Superior temporal gyrus (tissue), 1 donor: ENCODE measurements at regions not wholly inside any gene's neighbourhood (a gene's known extent, or its start where the extent isn't known, plus 50 kb on each side); places are given as distances from the start of the nearest gene placed in this dataset.

Experiments used
- DNase-seq: peaks from one replicate; pipeline ENCODE4 v3.0.0-alpha.2; 2016; ENCODE audit errors: extremely low spot score

DNA sequence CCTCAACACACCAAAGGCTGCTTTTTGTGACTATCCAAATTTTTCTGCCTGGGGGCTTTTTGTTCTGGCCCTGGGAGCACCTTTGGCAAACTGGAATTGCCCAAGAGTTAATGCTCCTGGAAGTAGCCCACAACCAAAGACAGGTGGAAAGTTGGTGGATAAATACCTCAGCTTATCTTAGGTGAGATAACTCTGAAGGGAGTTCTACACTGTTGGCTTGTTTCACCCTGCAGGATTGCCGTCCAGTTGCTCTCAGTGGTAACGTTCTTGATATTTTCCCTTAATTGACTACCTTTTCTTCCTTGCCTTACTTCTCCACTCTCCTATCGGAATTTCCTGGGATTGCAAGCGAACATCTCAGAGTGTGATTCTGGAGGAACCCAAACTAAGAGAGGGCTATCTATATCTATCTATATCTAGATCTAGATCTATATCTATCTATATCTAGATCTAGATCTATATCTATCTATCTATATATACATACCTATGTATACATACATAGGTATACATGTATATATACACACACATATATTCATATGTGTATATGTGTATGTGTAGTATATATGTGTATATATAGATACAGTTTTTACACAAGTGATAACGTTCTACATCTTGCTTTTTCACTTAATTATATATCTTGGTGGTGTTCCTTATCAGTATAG, 82.6 kb upstream of the DHX15 start:
- no peak for DNase-seq

DNA sequence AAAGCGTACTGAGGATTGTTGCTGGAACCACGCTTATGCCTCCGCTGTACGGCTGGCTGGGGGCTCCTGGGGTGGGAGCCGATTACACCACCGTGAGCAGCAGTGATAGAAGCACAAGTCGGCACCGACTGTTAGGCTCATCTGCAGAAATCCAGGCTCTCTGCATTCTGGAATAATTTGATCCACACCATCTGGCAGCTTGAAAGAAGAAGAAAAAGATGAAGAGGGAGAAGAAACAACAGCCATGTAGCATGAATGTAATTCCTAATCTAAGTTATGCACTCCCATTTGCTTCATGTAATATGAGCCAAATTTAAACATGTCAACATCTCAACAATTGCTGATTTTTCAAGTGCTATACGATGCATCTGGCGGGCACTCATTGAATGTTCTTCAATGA, 84.6 kb upstream of the DHX15 start:
- DNase-seq, result no peak

DNA sequence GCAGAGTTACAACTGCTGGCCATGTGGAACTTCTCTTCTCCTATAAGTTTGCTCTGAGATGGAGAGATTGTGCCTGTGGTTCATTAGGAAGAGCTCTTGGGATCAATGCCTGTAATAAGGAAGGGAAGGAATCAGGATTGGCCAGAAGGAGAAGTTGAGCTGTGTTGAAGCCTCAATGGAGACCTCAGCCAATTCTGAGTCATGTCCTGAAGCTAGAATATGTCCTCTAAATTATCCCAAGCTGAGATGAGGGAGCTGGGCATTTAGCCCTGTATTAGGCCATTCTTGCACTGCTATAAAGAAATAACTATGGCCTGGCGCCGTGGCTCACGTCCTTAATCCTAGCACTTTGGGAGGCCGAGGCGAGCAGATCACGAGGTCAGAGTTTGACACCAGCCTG, 85.4 kb upstream of the DHX15 start:
- DNase-seq, result no peak

DNA sequence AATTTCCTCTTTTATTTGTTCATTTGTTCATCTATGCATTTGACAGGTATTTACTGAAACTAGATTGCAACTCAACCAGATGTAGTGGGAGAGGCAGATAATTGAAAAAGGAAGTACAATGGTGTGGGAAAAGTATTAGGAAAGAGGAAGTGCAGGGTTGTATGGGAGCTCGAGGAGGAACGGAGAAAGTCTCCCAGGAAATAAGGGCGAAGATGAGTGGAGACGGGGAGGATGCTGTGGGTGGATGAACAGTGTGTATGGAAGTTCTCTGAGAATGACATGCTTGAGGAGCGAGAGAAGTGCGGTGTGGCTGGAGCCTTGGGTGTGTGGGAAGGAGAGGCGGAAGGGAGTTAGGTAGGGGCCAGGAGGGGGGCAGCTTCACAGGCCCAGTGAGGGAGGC, 87.5 kb upstream of the DHX15 start:
- DNase-seq, result no peak

DNA sequence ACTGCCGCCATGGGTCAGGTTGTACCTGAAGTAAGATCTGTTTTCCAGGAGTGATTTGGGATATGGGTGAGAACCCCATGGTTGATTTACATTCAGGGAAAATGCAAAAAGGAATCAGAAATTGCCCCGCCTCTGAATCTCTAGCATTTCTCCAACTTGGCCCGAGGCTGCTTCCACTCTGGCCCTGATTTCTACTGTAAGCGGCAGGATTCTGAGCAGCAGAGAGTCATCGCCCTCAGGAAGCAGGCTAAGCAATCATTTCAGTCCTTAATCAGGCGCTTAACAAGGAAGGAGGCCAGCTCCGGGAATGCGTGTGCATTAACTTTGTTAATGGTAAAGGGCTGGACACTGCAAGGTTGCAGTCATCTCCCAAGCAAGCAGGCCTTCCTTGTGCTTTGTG, 88.5 kb upstream of the DHX15 start:
- DNase-seq, result no peak

DNA sequence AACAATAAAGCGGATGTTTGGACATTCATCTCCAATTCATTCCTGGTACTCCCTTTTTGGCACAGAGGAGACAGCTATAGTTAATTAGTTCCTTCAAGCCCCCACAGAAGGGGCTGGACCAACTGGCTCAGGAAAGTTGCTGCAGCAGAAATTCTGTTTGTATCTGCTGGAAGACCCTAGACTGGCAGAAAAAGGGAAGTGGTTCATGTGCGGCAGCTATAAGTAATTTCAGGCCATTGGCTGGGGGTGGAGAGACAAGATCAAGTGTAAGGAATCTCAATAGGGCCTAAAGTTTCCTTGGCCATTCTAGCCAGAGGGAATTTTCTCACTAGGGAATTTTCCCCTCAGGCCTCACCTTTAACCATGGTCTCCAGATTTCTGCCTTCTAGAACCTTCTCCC, 89.9 kb upstream of the DHX15 start:
- DNase-seq, result no peak

DNA sequence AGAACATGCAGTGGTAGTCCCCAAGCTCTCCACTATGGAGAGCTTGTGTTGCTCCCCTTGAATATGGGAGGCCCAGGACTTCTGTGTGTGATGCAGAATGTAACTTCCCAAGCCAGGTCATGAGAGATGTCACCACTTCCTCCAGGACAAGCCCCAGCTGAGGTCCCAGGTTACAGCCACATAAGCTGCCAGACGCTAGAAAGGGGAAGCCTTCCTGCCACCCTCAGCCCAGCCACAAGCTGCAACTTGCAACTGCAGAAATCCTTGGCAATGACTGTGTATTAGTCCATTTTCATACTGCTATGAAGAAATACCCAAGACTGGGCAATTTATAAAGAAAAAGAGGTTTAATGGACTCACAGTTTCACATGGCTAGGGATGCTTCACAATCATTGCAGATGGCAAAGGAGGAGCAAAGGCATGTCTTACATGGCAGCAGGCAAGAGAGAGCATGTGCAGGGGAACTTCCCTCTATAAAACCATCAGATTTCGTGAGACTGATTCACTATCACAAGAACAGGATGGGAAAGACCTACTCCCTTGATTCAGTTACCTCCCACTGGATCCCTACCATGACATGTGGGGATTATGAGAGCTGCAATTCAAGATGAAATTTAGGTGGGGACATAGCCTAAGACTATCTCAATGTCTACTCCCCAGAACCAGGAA, 91.5 kb upstream of the DHX15 start:
- no peak for DNase-seq

DNA sequence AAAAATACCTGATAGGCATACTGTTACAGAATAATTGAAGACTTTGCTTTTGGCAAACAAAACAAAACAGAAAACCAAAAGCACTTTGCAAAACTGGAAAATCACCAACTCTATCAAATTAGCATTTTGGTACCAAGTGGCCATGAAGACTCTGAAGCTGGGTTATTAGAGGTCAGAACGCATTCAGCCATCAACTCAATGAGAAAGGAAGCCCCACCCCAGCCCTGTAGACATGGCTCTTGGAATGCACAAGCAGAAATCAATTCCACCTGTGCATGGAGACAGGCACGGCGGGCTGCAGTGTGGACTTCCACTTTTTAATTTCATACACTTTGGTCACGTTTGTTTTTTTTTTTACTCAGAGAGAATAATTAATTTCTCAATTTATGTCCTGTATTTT, 93.6 kb upstream of the DHX15 start:
- no peak for DNase-seq

DNA sequence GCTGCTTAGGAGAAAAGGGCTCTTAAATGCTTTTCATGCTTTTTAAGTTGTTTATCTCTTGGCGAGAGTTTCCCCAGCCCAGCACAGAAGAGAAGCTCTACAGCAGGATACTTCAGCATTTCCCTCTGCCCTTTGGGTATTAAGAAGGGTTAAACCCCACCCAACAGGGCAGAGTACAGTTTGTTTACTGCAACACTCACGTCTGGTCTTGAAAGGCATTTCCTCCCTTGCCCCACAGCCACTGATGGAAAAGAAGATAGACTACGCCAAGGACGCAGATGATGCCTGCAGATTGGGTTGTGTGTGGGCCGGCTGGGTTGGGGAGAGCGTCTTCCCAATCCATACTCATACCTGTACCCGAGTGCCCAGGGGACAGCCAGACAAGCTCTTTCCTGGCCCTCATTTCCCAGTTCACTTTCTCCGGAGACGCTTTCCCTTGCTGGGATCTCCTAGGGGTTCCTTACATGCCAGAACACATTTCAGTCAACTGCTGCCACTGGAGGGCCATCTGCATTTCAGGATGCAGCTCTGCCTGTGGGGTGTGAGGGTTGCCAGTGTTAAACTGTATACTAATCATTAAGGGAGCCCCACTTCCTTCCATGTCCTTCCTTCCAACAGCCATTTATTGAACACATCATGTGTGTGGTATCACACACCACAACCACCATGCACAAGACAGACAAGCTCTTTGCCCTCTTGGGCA, 96.5 kb upstream of the DHX15 start:
- no peak for DNase-seq

DNA sequence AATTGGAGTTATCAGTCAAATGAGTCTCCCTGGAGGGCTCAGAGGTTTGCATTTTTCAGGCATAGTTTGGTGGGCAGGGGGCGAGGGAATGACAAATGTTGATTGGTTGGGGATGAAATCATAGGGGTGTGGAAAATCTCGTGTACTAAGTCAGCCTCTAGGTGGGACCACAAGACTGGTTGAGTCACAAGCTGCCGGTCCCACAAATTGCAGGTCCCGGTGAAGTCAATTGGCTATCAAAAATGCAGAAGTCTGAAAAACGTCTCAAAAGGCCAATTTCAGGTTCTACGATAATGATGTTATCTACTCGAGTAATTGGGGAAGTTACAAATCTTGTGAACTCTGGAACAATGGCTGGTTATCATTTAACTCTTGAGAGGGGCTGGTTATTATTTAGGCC, 98.8 kb upstream of the DHX15 start:
- DNase-seq, result no peak

DNA sequence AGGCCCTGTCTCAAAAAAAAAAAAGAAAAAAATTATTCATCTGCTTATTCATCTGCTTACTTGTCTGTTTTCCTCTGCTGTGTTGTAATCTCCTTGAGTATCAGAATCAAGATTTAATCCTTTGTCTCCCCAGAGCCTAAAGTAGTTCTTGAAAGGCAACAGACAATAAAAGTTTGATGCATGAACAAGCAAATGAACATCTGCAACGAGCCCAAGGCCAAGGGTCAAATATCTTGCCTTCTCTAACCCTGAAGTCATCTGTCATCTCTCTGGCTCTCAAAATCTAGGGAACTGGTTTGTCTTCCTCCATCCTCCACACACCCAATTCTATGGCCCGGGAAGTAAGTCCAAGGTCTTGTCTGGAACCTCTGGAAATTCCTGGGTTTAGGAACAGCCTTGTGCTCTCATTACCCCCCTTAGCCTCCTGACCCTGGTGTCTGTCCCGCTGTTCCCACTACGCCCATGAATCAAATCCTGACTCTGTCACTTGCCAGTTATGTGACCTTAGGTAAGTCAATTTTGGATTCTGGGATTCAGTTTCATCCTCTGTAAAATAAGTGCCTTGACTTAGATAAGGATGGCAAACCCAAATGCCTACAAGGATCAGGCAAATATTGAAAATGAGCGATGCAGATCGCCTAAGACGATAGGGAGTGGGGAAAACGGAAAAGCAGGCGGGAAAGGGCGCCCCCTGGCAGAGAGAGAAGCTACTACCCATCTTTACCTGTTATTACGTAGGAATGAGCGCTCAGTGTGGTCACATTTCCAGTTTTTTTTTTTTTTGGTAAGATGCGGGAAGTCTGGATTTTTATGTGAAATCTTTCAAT, 102.7 kb upstream of the DHX15 start:
- peak; percentile 46 for DNase-seq

DNA sequence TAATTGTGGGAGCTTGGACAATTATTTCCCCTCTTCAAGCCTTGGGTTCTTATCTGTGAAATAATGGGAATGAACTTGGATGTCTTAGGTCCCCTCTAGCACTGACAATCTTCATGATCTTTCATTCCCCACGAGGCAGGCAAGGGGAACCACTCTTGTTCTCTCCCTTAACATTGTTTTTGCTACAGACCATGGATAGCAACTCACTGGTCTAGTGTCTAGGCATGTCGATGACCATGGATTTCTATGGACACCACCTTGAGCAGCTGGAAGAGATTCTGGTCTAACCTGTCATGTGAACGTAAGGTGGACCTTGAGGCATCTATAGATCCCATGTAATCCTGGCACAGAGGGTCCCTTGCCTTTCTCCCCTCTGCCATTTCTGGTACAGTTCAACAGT, 104.1 kb upstream of the DHX15 start:
- DNase-seq, result no peak

DNA sequence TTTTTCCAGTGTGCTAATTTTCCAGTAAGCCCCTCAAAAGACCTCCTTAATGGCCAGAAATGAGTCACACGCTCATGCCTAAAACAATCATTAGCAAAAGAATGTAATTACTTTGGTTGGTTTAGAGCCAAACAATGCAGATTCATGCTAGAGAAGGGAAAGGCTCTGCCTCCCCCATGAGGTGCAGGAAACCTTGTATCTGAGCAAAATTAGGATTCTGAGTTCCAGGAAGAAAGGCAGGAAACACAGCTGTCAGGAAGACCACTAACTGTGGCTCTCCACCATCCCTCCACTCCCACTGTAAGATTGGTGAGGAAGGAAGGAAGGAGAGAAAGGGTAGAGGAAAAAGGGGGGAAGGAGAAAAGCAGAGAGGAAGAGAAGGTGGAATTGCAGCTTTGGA, 104.9 kb upstream of the DHX15 start:
- DNase-seq, result no peak

DNA sequence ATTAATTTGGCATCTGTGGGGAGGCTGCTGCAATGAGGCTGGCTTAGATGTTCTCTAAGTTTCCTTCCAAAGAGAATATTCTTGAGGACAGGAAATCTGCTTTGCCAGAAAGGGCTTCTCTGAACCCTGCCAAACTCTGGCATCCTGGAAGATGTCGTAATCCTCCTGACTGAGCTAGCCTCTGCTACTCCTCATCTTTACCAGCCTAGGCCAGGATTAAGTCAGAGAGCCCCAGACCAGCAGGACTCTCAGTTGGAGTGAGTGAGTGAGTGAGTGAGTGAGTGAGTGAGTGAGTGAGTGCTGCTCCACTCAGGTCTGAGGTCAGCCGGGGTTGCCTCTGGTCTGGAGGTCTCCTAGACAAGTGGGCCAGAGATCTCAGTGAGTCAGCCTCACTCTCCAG, 104.9 kb upstream of the SOD3 start:
- no peak for DNase-seq

DNA sequence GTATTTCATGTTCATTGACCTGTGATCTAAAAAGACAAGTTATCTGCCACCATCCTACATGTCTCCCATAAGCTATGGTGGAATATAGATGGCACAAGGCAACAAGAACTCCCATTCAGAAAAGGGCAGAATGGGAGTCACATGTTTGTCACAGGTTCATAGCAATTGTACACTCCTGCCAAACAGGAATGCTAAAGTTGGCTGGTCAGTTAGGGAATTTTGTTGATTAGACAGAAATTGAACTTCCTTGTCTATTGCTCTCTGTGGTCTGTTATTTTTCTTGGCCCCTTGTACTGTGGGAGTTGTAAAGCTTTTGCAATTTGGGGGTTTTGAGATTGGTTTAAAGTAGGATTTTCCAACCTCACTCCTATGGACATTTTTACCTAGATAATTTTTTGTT, 101.7 kb upstream of the SOD3 start:
- DNase-seq, result no peak

DNA sequence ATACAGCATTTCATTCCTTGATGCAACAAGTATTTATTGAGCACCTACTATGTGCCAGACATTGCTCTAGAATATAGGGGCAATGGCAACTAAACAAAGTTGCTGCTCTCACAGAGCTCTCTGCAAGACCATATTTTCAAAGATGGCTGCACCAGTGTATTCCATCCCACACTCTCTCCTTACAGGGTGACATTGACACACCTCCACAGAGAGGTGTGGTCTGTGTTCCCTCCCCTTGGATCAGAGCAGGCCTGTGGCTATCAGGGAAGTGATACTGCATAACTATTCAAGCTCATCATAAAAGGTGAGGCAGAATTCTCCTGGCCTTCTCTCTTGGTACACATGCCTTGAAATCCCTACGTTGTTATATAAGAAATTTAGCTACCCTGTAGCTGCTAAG, 95.3 kb upstream of the SOD3 start:
- no peak for DNase-seq

DNA sequence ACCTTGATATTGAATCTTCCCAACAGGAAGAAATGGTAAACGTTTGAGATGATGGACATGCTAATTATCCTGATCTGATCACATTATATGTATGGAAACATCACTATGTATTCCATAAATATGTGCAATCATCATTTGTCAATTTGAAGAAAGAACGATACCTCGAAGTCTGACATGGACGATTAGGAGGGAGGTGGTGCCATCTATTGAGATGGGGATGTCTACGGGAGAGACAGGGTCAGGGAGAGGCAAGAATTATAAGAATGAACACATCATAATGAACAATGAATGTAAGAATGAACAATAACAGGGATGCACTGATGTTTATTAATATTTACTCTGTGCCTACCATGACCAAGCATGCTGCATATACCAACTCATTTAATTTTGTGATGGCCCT, 93.7 kb upstream of the SOD3 start:
- peak; percentile 52 for DNase-seq

DNA sequence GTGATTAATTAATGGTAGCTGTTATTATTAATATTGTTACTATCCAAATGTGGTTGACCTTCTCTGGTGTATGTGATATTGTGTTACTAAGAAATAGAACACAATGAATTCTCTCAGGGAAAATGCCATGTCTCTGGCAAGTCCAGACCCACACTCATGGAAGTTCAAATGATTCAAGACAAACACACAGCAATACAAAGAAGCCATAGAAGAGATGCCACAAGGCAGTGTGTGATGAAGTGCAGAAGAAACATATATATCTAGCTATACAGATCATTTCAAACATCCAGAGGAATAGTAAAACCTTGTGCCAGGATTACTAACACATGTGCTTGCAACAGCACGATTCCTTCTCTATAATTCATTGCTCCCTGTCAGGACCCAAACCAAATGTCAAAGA, 93.1 kb upstream of the SOD3 start:
- no peak for DNase-seq

DNA sequence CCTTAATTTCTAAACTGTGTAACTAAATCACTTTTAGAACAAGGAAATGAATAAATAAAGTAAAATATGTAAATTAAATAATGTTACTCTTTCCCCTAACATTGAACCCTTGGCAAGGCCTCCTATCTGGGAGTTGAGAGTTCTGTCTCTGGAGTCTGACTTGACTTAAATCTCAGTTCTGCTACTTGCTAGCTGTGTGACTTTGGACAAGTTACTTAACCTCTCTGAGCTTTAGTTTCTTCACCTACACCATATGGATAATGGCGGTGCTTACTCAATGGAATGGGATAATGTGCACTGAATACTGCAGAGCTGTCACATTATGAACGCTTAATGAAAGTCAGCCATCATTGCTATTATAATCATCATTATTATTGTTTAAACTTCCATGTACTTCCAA, 92.1 kb upstream of the SOD3 start:
- DNase-seq, result no peak

DNA sequence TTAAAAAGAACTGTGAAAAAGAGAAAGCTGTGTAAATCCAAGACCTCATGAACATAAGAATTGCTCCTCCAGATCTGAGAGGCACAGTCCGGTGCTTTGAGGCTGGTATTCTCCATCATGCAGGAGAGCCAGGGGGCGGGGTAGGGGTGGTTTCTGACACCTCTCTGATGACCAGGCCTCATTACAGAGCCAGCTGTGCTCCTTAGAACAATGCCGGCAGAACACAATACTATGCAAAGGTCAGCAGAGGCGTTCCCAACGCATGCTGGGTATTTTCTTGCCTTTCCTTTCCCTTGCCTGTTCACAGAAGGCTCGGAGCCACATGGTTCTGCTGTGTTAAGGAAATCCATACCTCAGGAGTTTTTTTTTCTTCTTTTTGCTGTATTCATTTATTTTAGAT, 91.2 kb upstream of the SOD3 start:
- no peak for DNase-seq

DNA sequence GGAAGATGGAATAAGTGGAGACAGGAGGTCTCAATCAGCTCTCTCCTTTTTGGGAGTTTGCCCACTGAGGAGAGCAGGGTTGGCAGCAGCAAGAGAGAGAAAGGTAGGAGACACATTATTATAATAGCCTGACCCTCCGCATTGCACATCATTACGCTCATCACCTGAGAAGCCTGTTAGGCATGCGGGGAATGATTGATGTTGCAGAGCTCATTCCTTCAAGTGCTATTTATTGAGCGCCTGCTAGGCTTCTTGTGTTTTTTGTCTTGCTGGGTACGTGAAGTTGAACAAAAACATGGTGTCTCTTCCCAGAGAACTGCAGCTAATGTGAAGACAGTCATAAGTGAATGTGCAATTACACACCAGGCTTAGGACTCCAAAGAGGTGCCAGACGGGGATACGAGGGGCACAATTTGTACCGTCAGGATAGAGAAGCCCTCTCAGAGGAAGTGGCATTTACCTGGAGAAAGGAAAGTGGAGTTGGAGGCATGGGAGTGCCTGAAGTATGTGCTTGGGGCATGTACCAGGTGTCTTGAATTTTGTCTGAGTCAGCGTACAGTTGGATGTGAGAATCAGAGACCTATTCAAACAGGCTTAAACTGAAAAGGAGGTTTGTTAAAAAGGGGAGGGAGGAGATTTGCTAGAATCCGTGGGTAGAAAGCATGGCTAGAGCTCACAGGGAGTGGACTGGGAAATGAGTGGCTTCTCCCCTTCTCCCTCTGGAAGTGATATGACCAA, 90.2 kb upstream of the SOD3 start:
- no peak for DNase-seq

DNA sequence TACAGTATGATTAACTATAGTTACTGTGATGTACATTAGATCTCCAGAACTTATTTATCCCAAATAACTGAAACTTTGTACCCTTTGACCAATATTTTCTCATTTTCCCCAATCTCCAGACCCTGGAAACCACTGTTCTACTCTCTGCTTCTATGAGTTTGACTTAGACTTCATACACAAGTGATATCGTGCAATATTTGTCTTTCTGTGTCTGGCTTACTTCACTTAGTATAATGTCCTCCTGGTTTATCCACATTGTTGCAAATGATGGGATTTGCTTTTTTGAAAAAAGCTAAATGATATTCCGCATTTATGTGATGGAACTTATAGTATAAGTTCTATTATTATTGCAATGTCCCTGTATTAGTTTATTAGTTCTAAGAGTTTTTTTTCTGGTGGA, 81.8 kb upstream of the SOD3 start:
- DNase-seq, result no peak
